ENCODE measurements at regions not wholly inside any gene's neighbourhood (a gene's known extent, or its start where the extent isn't known, plus 50 kb on each side); places are given as distances from the start of the nearest gene placed in this dataset.

DNA sequence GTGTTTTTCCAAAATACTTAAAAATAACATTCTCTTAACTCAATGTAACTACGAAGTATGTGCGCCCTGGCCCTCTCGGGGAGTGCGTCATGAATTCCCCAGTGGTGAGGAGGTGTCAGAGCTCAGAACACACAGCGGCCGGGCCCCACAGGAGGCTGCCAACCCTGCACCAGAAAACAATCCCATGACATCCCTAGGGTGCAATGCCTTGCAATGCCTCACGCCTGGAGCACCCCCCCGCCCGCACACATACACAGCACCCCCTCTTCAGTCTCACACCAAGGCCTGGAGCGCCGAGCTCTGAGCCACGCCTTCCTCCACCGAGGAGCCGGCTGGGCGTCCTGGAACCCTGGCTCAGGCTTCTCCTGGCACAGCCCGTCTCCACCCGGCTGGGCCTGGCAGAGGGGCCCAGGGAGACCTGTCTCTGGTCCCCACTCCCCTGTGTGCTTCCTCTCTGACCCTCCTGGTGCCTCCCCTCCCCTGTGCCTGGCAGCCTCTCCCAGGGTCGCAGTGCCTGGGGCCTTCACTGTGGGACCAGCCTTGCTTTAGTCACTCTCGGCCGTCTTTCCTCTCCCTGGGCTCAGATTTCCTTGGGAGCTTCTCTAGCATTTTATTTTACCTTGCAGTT lies 108.2 kb upstream of the ADRA2C start (continued):
- TF ChIP-seq AKNA (CRISPR knock-in tag; IDR thresholded peaks at IDR 0.05; ENCODE audit: borderline replicate concordance) (no peak), ZNF430 (CRISPR knock-in tag; IDR thresholded peaks at IDR 0.05) (no peak), ZNF260 (CRISPR knock-in tag; IDR thresholded peaks at IDR 0.05; ENCODE audit: borderline replicate concordance, low read depth) (no peak), ZBTB8A (CRISPR knock-in tag; IDR thresholded peaks at IDR 0.05; ENCODE audit: borderline replicate concordance, low read depth) (no peak), ARNTL (CRISPR knock-in tag; IDR thresholded peaks at IDR 0.05) (no peak)
- TF ChIP-seq, protein P1, sequence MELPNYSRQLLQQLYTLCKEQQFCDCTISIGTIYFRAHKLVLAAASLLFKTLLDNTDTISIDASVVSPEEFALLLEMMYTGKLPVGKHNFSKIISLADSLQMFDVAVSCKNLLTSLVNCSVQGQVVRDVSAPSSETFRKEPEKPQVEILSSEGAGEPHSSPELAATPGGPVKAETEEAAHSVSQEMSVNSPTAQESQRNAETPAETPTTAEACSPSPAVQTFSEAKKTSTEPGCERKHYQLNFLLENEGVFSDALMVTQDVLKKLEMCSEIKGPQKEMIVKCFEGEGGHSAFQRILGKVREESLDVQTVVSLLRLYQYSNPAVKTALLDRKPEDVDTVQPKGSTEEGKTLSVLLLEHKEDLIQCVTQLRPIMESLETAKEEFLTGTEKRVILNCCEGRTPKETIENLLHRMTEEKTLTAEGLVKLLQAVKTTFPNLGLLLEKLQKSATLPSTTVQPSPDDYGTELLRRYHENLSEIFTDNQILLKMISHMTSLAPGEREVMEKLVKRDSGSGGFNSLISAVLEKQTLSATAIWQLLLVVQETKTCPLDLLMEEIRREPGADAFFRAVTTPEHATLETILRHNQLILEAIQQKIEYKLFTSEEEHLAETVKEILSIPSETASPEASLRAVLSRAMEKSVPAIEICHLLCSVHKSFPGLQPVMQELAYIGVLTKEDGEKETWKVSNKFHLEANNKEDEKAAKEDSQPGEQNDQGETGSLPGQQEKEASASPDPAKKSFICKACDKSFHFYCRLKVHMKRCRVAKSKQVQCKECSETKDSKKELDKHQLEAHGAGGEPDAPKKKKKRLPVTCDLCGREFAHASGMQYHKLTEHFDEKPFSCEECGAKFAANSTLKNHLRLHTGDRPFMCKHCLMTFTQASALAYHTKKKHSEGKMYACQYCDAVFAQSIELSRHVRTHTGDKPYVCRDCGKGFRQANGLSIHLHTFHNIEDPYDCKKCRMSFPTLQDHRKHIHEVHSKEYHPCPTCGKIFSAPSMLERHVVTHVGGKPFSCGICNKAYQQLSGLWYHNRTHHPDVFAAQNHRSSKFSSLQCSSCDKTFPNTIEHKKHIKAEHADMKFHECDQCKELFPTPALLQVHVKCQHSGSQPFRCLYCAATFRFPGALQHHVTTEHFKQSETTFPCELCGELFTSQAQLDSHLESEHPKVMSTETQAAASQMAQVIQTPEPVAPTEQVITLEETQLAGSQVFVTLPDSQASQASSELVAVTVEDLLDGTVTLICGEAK (IDR thresholded peaks at IDR 0.05) = no peak
- TF ChIP-seq, protein P1 (CRISPR knock-in tag; IDR thresholded peaks at IDR 0.05) = no peak
